Stomach (tissue), 4 donors: ENCODE measurements at regions not wholly inside any gene's neighbourhood (a gene's known extent, or its start where the extent isn't known, plus 50 kb on each side); places are given as distances from the start of the nearest gene placed in this dataset.

Experiments
- CTCF ChIP-seq, 7 experiments: fragments of 450-650 bp in 4 of 7; fragments of 200-600 bp in 3 of 7; sonication (generic) in 3 of 7; IDR thresholded peaks; one replicate each; pipeline ENCODE4 v1.5.1; 2016 to 2019; ENCODE audit warnings: antibody characterized with exemption in 7 of 7, control low read depth in 2 of 7, mild to moderate bottlenecking in 1 of 7
- EP300 ChIP-seq: sonication (generic); formaldehyde crosslinking; IDR thresholded peaks from one replicate; pipeline ENCODE4 v1.6.1; 2017; ENCODE audit warnings: antibody characterized with exemption
- POLR2A ChIP-seq, 4 donors: fragments of 450-650 bp; IDR thresholded peaks; one replicate each; pipeline ENCODE4 v1.6.1; 2016; ENCODE audit warnings: antibody characterized with exemption in 4 of 4, control low read depth in 2 of 4, mild to moderate bottlenecking in 1 of 4, moderate library complexity in 1 of 4
- POLR2AphosphoS5 ChIP-seq, 3 donors: sonication (generic); formaldehyde crosslinking; IDR thresholded peaks; one replicate each; pipeline ENCODE4 v1.6.1; 2016; ENCODE audit warnings: antibody characterized with exemption in 3 of 3

GRCh38 chrX:25196221-25196620 lies 180.5 kb upstream of the ARX start:
- TF ChIP-seq CTCF (IDR thresholded peaks at IDR 0.05) (no peak), EP300 (no peak), POLR2A (IDR thresholded peaks at IDR 0.05) (no peak), POLR2AphosphoS5 (IDR thresholded peaks at IDR 0.05) (no peak)
